Neuronal stem cell (in vitro differentiated cells): ENCODE measurements at regions not wholly inside any gene's neighbourhood (a gene's known extent, or its start where the extent isn't known, plus 50 kb on each side); places are given as distances from the start of the nearest gene placed in this dataset.

ENCODE experiments used
- DNase-seq: peaks from one replicate; pipeline ENCODE4 v3.0.0-alpha.2; 2013; ENCODE audit warnings: low spot score
- H2AFZ ChIP-seq: one replicate; pipeline ENCODE4 v1.6.1; 2013; ENCODE audit warnings: mild to moderate bottlenecking, low read length, inconsistent platforms
- H2AK5ac ChIP-seq: 2 replicates; pipeline ENCODE4 v1.6.1; 2013; ENCODE audit warnings: low read depth, mild to moderate bottlenecking, inconsistent platforms, low read length, moderate library complexity, mixed read lengths
- H2BK120ac ChIP-seq: 2 replicates; pipeline ENCODE4 v1.6.1; 2013; ENCODE audit warnings: low read depth, mild to moderate bottlenecking, inconsistent platforms, low read length, moderate library complexity, mixed read lengths
- H2BK12ac ChIP-seq: one replicate; pipeline ENCODE4 v1.6.1; 2013; ENCODE audit warnings: low read length, inconsistent platforms
- H2BK15ac ChIP-seq: 2 replicates; pipeline ENCODE4 v1.6.1; 2013; ENCODE audit warnings: mild to moderate bottlenecking, low read length, inconsistent platforms, mixed read lengths
- H2BK5ac ChIP-seq: one replicate; pipeline ENCODE4 v1.6.1; 2013; ENCODE audit warnings: inconsistent platforms, mild to moderate bottlenecking, low read length, moderate library complexity
- H3K14ac ChIP-seq: one replicate; pipeline ENCODE4 v1.6.1; 2013; ENCODE audit warnings: low read length, inconsistent platforms
- H3K18ac ChIP-seq: 2 replicates; pipeline ENCODE4 v1.6.1; 2013; ENCODE audit warnings: low read length, inconsistent platforms
- H3K23ac ChIP-seq: 2 replicates; pipeline ENCODE4 v1.6.1; 2013; ENCODE audit warnings: low read depth, mild to moderate bottlenecking, mixed read lengths, low read length, inconsistent platforms; ENCODE audit not compliant: poor library complexity
- H3K27ac ChIP-seq: replicated peaks from 3 replicates; pipeline ENCODE4 v1.5.1; 2013; ENCODE audit warnings: low read length, inconsistent platforms
- H3K27me3 ChIP-seq, 3 experiments: 2 replicates each; pipeline ENCODE4 v1.6.1; 2013; ENCODE audit warnings: low read length in 3 of 3, mild to moderate bottlenecking in 2 of 3, inconsistent platforms in 1 of 3, low read depth in 1 of 3, mixed read lengths in 1 of 3, moderate library complexity in 1 of 3; ENCODE audit not compliant: control insufficient read depth in 3 of 3, insufficient read depth in 3 of 3
- H3K36me3 ChIP-seq, 2 donors: replicated peaks in 1 of 2; 2 replicates each; pipeline ENCODE4 v1.6.1; 2013; ENCODE audit warnings: low read length in 2 of 2; ENCODE audit not compliant: control insufficient read depth in 2 of 2, insufficient read depth in 2 of 2
- H3K4ac ChIP-seq: 2 replicates; pipeline ENCODE4 v1.6.1; 2013; ENCODE audit warnings: inconsistent platforms, mild to moderate bottlenecking, low read length, moderate library complexity
- H3K4me1 ChIP-seq, 2 donors: 1 replicate in 1 of 2; 2 replicates in 1 of 2; pipeline ENCODE4 v1.6.1; 2013; ENCODE audit warnings: low read length in 2 of 2, low read depth in 1 of 2; ENCODE audit not compliant: control insufficient read depth in 2 of 2, insufficient read depth in 1 of 2
- H3K4me2 ChIP-seq: one replicate; pipeline ENCODE4 v1.6.1; 2013; ENCODE audit warnings: mild to moderate bottlenecking, low read length, inconsistent platforms; ENCODE audit not compliant: insufficient read depth, poor library complexity, severe bottlenecking
- H3K4me3 ChIP-seq, 2 donors: 2 replicates each; pipeline ENCODE4 v1.5.1; 2013; ENCODE audit warnings: low read length in 2 of 2, mild to moderate bottlenecking in 2 of 2, inconsistent platforms in 1 of 2, moderate library complexity in 1 of 2
- H3K79me1 ChIP-seq: one replicate; pipeline ENCODE4 v1.6.1; 2013; ENCODE audit warnings: low read depth, mild to moderate bottlenecking, inconsistent platforms, low read length, moderate library complexity
- H3K9ac ChIP-seq: one replicate; pipeline ENCODE4 v1.6.1; 2013; ENCODE audit warnings: mild to moderate bottlenecking, low read depth, low read length, inconsistent platforms; ENCODE audit not compliant: poor library complexity
- H3K9me3 ChIP-seq, 2 donors: replicated peaks in 1 of 2; 2 replicates each; pipeline versions ENCODE3 to v1.6.1; 2013; ENCODE audit warnings: low read length in 2 of 2, mild to moderate bottlenecking in 2 of 2, inconsistent platforms in 1 of 2, low read depth in 1 of 2, mixed read lengths in 1 of 2, moderate library complexity in 1 of 2; ENCODE audit not compliant: control insufficient read depth in 2 of 2, insufficient read depth in 1 of 2
- H4K8ac ChIP-seq: one replicate; pipeline ENCODE4 v1.6.1; 2013; ENCODE audit warnings: low read depth, mild to moderate bottlenecking, inconsistent platforms, low read length, moderate library complexity
- H4K91ac ChIP-seq: one replicate; pipeline ENCODE4 v1.6.1; 2013; ENCODE audit warnings: low read length, low read depth, mild to moderate bottlenecking, inconsistent platforms; ENCODE audit not compliant: poor library complexity
- WGBS, 2 donors: extraction: QIAGEN DNeasy Blood & Tissue Kit; methylation state at CpG; one replicate each; pipeline ENCODE4 v1.1.7; 2013; ENCODE audit warnings: missing lambda C conversion rate in 2 of 2, mixed read lengths in 1 of 2; ENCODE audit not compliant: insufficient read length in 2 of 2, insufficient replicate concordance in 1 of 2; ENCODE audit errors: extremely low coverage in 2 of 2; 5-methylcytosine and 5-hydroxymethylcytosine counted together

DNA sequence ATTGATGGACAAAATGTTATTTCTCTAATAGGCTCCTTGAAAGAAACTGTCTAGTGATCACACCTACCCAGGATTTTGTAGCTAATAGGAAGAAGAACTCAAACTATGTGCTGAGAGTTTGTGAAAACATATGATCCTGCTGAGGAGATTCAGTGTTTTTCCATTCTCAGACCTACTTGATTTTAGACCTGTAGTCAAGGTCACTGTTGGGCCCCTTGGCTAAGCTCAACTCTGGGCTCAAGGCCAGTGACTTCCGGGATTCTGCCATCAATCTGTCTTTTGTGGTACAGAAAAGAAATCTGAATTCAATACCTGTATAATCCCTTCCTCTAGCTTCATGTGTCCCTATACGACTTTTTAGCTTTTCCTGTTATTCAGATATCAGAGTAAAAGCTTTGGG, 79.7 kb upstream of the FERD3L start:
- peaks cover 0 to 4% of the 10 kb centered on the region in 2 donors for H3K9me3 ChIP-seq
- H4K91ac ChIP-seq = no peak overlapping the region
- no peak overlapping the region for H2AFZ ChIP-seq
- H2BK120ac ChIP-seq = no peak overlapping the region
- H3K36me3 ChIP-seq = no peaks in the 10 kb centered on the region
- H3K4me3 ChIP-seq = no peak overlapping the region
- WGBS, 2 donors = no CpG with 5 or more reads among the region's 2 CpGs
- no peak overlapping the region for H2BK5ac ChIP-seq
- no peak overlapping the region for H3K14ac ChIP-seq
- no peak overlapping the region for H3K23ac ChIP-seq
- H4K8ac ChIP-seq = no peak overlapping the region
- H3K27ac ChIP-seq = no peak overlapping the region
- DNase-seq = no peak
- H3K9ac ChIP-seq = no peak overlapping the region
- no peak overlapping the region for H3K18ac ChIP-seq
- no peak overlapping the region for H3K4me2 ChIP-seq
- H2BK12ac ChIP-seq = no peak overlapping the region
- no peak overlapping the region for H2BK15ac ChIP-seq
- no peak overlapping the region for H3K4ac ChIP-seq
- no peaks in the 10 kb centered on the region for H3K27me3 ChIP-seq
- no peak overlapping the region for H2AK5ac ChIP-seq
- no peaks in the 10 kb centered on the region for H3K79me1 ChIP-seq
- peaks cover 0 to 7% of the 10 kb centered on the region in 2 donors for H3K4me1 ChIP-seq

DNA sequence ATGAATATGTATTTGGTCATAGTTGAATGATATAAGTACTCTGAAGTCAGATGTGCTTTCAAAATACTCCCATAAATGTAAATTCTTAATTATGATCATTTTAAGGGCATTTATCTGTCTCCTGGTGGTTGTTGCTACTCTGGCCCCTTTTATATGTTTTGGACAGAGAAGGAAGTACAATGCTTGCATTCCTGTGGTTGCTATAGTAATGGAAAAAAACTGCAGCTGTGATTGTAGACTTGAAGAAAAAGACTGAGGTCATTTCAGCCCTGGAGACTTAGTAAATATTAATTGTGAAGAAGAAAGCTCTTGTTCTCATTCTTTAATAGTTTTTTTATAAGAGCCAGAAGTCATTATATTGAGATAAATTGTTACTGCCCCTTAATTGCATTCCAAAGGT, 70.2 kb upstream of the FERD3L start:
- DNase-seq = peak; percentile 20
- H3K27me3 ChIP-seq = no peaks in the 10 kb centered on the region
- no peak overlapping the region for H4K91ac ChIP-seq
- peaks cover 0 to 14% of the 10 kb centered on the region in 2 donors for H3K4me1 ChIP-seq
- no peak overlapping the region for H3K4me3 ChIP-seq
- no peaks in the 10 kb centered on the region for H3K36me3 ChIP-seq
- H2BK15ac ChIP-seq = no peak overlapping the region
- H3K27ac ChIP-seq = no peak overlapping the region
- no peak overlapping the region for H3K4me2 ChIP-seq
- H2BK120ac ChIP-seq = no peak overlapping the region
- no peak overlapping the region for H2AK5ac ChIP-seq
- peaks cover 2 to 14% of the 10 kb centered on the region in 2 donors for H3K9me3 ChIP-seq
- H3K23ac ChIP-seq = no peak overlapping the region
- no peak overlapping the region for H3K9ac ChIP-seq
- H2AFZ ChIP-seq = no peak overlapping the region
- no peaks in the 10 kb centered on the region for H3K79me1 ChIP-seq
- no peak overlapping the region for H3K14ac ChIP-seq
- H4K8ac ChIP-seq = no peak overlapping the region
- no peak overlapping the region for H3K4ac ChIP-seq
- H2BK12ac ChIP-seq = no peak overlapping the region
- no peak overlapping the region for H3K18ac ChIP-seq
- H2BK5ac ChIP-seq = no peak overlapping the region

DNA sequence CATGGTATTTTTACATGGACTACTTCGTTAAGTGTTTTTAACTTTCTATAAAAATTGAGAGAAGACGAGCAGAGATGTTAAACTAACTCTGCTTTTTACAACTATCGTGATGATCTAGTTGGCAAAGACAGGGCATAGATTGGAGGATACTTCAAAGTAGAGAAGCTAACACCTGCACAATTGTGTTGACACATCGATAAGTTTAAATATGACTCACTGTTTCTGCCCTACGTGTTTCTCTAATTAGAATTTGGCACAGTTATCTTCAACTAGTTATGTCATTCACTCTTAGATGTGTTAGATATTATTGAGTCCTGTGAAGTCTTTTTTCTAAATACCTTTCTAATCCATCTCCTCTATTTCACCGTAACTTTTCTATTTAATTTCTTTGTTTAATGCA, 68.5 kb upstream of the FERD3L start:
- H3K27me3 ChIP-seq = no peaks in the 10 kb centered on the region
- peaks cover 0 to 14% of the 10 kb centered on the region in 2 donors for H3K4me1 ChIP-seq
- no peak overlapping the region for H2AFZ ChIP-seq
- H3K4me3 ChIP-seq = no peak overlapping the region
- H2BK120ac ChIP-seq = no peak overlapping the region
- DNase-seq = no peak
- H3K79me1 ChIP-seq = no peaks in the 10 kb centered on the region
- H3K4me2 ChIP-seq = no peak overlapping the region
- H2BK5ac ChIP-seq = no peak overlapping the region
- no peak overlapping the region for H2AK5ac ChIP-seq
- H2BK15ac ChIP-seq = no peak overlapping the region
- no peak overlapping the region for H4K91ac ChIP-seq
- 100% methylated on average over 1 of the region's 6 CpGs; no CpG with 5 or more reads in 1 of the 2 donors for WGBS, 2 donors
- no peak overlapping the region for H3K27ac ChIP-seq
- H3K23ac ChIP-seq = no peak overlapping the region
- H2BK12ac ChIP-seq = no peak overlapping the region
- H3K14ac ChIP-seq = no peak overlapping the region
- H4K8ac ChIP-seq = no peak overlapping the region
- no peaks in the 10 kb centered on the region for H3K36me3 ChIP-seq
- H3K9me3 ChIP-seq = peaks cover 2 to 14% of the 10 kb centered on the region in 2 donors
- no peak overlapping the region for H3K4ac ChIP-seq
- no peak overlapping the region for H3K9ac ChIP-seq
- H3K18ac ChIP-seq = no peak overlapping the region

DNA sequence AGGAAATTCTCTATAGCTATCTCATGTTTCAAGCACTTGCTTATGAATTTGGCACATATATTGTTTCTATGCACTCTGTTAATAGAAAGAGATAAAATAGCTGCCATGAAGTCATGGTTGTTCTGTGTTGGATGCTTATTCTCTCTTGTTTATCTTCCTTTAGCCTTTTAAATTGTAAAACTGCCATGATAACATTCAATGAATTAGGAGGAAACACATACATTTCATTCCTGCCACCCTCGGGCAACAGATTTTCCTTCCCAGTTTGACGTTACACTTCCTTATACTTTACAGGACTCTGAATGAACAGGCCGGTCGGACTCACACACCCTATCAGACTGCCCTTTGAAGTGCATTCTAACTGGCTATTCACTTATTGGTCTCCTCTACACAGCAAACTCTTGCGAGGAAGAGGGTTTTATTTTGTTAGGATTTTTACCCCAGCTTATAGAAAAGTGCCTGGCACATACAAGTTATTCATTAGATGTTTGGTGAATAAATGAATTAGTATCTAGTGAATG, 65.7 kb upstream of the FERD3L start:
- Histone ChIP-seq H4K91ac (no peak overlapping the region), H3K4me2 (no peak overlapping the region), H2BK15ac (no peak overlapping the region), H3K23ac (no peak overlapping the region), H2AFZ (no peak overlapping the region), H3K27ac (no peak overlapping the region), H3K9me3 (peaks cover 2 to 14% of the 10 kb centered on the region in 2 donors), H2AK5ac (no peak overlapping the region), H3K27me3 (no peaks in the 10 kb centered on the region), H3K4ac (no peak overlapping the region), H3K4me3 (no peak overlapping the region), H3K18ac (no peak overlapping the region), H3K14ac (no peak overlapping the region), H3K79me1 (no peaks in the 10 kb centered on the region), H3K36me3 (no peaks in the 10 kb centered on the region), H4K8ac (no peak overlapping the region), H2BK120ac (no peak overlapping the region), H3K9ac (no peak overlapping the region), H2BK12ac (no peak overlapping the region), H2BK5ac (no peak overlapping the region), H3K4me1 (peaks cover 0 to 11% of the 10 kb centered on the region in 2 donors)
- WGBS, 2 donors = no CpG with 5 or more reads among the region's 5 CpGs
- DNase-seq = no peak
